DMS153 (cell line): ENCODE measurements at regions not wholly inside any gene's neighbourhood (a gene's known extent, or its start where the extent isn't known, plus 50 kb on each side); places are given as distances from the start of the nearest gene placed in this dataset.

Experiments used
- DNase-seq: peaks from one replicate; lab custom pipeline; 2025; lab: John Stamatoyannopoulos, UW

DNA sequence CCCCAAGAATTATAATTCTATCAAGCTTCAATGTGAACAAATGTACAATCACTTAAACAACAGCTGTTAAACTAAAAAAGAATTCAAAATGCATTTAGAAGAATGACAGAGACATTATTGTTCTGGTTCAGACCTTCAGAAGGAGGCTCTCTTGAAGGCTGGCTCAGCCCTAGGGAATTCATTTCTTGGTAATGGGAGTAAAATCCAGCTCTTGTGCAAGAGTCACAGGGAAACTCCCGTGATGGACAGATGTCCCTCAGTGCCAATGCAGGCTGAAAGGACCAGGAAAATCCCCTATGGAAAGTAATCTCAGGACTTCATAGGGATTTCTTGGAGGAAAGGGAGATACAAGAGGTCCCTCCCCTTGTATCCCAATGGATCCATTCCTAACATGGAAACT, 149.9 kb upstream of the STT3B start:
- DNase-seq, result no peak

DNA sequence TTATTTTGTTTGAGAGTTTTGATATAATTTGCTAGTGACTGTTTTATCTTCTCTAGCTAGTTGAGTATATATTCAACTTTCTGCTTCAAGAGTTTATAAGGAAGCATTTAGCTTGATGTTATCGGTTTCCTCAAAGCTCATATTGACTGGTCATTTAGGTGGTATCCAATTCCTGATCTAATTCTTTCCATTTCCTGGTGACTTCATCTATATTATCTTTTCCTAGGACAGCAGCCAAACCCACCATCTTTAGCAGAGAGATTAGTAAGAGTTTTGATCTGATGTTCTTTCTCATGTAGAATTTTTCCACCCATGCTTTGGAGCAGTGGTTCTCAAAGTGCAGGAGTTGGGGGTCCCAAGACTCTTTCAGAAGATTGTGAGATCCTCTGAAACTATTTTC, 148.6 kb upstream of the STT3B start:
- DNase-seq, result no peak

DNA sequence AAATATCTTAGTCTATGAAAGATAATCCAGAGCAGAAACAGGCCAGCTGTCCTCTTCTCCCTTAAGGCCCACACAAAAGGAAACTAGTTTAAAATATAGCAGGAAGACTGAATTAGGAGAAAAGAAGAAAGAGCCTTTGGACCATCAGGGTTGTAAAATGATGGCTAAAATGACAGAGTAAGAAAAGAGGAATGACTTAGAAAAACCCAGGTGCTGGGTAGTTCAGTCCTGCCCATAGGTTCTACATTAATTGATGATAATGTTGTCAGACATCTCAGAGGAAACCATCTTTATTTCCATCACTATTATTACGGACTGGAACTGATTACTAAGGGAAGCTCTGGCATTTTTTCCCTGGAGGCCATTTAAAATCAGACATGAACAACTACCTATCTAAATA, 142.8 kb upstream of the STT3B start:
- no peak for DNase-seq

DNA sequence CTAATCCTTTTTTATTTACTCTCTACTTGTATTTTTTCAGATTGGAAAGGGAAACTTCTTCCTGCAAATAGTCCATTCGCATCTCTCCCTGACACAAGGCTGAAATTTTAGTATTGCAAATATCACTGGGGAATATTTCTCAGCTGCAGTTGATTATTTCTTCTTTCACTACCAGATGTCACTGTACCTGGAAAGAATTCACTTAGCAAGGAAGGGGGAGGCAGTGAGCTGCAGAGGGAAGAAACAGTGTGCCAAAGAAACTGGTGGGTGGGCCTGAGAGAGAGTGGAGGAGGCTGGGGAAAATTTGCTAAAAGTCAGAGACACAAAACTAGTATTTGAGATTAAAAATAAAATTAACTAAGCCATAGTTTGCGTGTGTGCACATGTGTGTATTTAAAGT, 142.3 kb upstream of the STT3B start:
- DNase-seq, result no peak

DNA sequence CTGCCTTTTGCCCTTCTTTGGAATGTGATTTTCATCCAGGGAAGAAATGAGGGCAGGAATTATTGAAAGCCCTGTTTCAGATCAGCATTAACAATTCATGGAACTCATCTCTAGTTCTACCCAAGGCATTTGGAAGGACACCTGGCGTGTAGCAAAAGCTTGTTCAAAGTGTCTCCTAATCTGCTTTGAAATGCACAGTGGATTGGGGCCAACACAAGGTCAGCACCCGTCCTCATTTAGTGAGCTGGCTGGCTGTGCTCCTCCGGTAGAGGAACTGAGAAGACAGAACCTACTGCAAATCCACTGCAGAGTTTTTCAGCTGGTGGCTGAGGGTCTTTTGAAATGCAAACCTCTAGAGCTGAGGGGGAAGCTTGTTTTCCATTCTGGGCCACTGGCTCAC, 141.6 kb upstream of the STT3B start:
- no peak for DNase-seq

DNA sequence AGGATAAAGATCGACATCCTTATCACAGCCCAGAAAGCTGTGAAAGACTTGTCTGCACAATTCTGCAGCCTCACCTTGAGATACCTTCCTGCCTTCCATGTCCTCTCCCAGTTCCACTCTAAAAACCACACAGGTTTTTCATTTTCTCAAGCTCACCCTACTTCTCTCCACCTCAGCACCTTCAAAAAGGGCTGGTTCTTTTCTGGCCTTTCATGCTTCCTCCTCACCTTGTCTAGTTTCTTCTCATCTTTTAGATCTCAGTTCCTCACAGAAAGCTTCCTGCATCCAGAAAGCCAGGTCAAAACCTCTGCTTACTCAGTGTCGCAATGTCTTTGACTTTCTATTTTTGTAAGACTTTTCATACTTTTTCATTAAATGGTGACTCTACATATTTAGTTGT, 140.2 kb upstream of the STT3B start:
- DNase-seq, result no peak

DNA sequence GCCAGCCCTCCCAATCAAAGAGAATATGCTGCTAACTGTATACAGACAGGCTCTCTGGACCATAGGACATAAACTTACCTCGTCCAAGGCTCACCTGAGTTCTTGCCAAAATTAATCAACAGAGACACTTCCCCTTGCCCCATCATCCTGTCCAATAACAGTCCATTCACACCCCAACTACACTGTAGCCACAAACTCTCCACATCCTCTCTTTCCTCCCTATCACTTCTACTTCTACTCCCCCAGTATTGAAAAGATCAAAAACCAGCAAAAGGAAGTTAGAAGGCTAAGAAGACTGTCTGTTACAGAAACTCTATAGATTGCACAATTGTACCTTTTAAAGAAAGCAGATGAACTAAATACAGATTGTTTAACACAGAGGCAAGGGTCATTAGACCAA, 133.5 kb upstream of the STT3B start:
- DNase-seq, result no peak

DNA sequence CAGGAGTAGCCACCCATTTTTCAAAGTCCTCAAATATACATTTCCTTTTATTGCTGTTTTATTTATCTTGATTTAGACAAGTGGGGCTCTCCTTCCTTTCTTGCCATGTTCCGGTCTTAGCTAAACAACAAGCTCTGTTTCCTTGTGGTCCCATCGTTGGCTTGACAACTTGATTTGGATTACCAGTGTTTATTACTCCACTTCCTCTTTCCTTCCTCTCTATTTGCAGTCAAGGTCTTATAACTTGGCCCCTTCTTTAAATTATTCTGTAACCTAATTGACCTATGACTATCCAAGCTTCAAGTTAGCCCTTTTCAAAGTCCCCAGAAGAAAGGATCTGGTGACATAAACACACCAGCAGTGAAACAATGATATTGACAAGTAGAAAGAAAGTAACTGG, 130.6 kb upstream of the STT3B start:
- no peak for DNase-seq

DNA sequence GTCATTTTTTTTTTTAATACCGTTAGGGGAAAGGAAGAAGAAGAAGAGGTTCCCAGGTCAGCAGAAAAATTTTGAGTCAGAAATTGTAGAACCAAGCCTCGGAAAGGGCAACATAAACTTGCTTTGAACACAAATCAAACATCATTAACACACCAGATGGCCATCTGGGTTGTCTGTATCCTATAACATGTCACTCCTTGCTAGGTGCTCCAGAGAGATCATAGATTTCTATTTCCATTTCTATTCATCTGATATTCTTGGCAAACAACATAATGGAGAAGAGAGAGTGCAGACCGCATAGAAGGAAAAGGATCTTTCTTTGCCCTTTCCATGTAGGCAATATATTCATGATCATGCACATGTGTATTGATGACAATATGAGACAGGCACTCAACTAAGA, 129.5 kb upstream of the STT3B start:
- no peak for DNase-seq

DNA sequence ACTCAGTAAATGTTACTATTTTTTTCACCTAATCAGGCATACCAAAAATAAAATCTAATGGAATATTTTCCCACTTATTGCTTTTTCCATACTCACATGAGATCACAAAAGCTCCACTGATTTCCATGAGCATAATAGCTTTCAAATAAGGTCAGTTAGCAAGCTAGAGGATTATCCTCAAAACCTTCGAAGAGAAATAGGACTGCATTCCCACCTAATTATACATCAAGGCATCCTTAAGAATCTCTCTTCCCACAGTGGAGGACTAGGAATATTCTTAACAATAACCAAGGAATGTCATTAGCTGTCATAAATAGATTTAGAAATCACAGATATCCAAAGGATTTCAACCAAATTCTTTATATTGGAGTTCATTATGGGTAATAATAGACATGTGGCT, 127.9 kb upstream of the STT3B start:
- DNase-seq, result no peak

DNA sequence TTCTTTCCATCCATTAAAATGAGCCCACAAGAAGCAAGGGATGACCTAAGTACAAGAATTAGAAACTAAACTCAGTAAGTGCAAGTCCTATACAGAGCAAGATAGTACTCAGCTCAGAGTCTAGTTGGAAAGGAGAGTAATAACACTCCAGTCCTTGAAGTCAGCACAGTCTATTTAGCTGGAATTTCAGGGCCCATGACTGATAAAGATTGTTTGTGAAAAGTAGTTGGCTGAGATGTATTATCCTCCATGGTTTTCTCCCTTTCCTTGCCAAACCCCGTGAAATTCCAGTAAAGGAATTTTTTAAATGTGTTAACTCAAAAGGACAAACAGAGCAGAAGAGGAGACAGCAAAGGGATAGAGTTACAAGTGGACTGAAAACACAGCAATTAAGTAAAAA, 127.2 kb upstream of the STT3B start:
- DNase-seq, result no peak

DNA sequence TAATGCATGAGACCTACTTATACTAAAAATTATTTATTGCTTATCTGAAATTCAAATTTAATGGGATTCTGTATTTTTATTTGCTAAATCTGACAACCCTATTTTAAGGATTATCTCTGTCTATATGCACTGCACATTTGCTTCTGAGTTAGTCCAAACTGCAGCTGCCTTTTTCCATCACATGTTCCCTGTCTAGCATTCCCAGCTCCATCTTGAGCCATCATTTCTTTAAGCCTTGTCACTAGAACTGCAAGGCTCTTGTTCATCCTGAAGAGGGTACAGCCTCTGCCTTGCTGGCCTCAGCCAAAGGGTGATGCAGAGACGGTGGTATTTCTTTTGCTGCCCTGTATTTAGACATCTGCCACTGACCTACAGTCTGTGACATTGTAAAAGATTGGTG, 125.8 kb upstream of the STT3B start:
- no peak for DNase-seq

DNA sequence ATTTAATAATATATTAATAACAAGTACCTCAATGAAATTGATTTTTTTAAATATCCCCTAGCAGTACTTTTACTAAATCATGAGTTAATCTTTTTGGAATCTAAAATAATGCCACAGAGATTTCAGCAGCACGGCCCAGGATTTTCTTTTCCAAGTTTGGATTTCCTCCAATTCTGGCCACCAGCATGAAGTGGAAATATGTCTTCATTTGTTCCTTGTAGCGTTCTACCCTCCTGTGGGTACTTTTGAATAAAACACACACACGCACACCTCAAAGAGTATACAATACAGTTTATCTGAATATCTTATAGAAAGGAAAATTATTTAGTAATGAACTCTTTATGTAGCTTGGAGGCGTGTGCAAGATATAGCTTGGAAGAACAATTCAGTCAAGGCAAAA, 125.1 kb upstream of the STT3B start:
- DNase-seq, result no peak

DNA sequence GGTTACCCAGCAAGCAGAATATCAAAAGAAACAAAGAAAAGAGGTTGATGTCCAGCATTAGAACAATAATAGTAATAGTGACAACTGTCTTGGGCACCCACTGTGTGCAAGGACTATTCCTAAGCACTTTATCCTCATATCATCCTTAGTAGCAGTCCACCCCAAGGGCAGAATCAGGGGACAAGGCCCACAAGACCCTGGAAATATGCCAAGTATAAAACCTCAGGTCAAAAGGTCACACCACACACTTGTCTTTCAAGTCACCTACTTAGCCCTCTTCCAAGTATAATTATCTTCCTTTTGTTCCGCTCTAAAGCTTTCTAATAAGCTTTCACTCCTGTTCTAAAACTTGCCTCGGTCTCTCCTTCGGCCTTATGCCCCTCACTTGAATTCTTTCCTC, 124.0 kb upstream of the STT3B start:
- no peak for DNase-seq

DNA sequence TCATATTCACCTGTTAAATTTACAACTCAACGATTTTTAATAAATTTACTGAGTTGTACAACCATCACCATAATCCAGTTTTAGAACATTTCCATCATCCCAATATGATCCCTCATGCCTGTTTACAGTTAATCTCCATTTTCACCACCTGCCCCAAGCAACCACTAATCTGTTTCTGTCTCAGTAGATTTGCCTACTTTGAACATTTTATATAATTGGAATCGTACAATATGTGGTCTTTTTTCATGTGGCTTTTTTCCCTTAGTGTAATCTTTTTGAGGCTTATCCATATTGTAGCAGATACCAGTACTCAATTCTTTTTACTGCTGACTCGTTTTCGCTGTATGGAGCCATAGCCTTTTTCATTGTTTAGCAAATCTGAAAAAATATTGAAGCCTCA, 123.3 kb upstream of the STT3B start:
- no peak for DNase-seq

DNA sequence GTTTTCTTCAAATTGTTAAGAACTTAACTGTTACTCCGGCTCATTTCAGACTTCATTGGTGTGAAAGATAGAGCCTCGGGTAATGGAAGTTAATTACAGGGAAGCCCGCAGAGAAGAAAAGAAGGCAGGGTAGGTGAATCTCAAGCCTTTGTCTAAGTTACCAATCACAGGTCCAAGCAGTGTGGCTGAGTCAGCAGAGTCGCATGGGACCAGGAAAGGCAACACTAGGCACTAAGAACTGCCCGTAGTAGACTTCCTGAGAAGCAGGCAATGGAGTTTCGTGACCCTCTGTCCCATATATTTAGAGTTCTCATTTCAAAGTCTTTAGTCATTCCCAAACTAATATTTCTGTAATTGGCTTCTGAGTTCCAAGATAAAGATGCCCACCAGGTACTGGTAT, 122.9 kb upstream of the STT3B start:
- no peak for DNase-seq

DNA sequence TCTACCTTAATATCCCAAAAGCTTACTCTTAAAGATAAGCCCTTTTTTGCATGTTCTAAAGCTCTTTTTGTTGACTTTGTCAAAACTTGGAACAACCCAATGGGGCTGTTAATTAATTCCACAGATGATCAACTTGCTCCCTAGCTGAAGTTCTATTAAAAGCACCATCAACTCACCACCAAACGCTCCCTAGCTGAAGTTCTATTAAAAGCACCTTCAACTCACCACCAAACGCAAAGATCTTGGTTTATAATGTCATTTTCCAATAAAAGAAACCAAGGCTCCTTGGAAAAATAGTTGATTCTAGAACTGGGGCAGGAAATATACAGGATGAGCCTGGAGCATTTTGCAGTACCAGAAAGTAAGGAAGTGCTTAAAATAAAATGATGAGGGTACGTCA, 122.3 kb upstream of the STT3B start:
- no peak for DNase-seq

DNA sequence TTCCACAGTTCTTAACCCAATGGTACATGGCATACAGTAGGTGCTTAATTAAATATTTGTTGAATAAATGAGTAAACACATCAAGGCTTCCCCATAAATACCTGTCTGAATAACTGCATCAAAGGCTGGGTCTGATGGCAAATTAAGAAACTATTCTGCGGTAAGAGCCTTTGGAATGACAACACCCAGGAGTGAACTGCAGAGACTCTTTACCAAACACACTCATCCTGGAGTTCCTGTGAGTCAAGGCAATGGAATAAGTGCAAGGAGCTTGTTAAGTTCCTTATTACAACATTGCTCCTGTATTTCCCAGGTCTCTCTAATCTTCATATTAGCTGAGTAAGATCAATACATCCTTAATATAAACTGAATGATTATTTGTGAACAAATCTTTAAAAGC, 119.9 kb upstream of the STT3B start:
- DNase-seq, result no peak

DNA sequence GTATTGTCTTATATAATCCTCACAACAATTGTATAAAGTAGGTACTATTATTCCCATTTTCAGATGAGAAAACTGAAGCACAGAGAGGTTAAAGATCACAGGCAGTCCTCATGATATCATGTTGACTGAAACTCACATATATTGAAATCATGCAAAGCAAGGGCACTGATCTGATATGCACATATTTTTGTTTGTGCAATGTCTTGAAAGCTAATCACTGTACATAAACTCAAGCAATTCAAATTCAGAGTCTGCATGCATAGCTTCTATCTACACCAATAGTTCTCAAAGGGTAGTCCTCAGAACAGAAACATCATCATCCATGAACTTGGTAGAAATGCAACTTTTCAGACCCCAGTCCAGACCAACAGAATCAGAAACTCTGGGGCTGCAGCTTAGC, 119.2 kb upstream of the STT3B start:
- DNase-seq, result no peak

DNA sequence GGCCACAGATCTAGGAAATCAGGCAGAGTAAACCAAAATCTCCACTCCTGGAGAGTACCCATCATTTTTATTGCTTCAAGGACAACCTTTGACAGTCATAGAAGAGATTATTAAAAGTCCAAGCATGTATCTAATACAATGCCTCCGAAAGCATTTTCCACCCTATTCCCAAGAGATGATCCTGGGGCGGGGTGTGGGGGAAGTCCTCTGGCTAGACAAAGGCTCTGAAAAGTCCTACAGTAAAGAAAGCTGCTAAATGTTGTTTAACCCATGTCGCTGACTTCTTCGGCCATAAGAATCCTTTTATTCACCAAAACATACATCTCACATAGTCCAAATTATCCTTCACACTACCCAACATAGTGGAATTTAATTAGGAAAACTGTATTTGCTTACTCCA, 115.7 kb upstream of the STT3B start:
- DNase-seq, result no peak

DNA sequence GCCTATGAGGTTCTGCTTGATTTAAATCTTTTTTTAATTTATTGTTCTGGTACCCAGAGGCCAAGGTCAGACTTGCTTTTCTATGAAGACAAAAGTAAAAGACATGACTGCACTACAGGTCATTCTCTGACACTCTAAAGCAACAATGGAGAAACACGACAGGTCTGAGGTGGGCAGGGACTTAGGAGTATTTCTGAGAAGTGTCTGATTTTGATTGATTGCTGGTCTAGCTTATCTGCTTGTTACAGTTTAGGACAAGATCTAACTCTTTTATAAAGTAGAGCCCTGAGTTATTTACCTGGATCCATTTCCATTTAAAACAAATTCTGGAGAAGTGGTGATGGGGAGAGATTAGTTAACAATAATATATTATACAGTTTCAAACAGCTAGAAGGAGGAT, 115.2 kb upstream of the STT3B start:
- no peak for DNase-seq

DNA sequence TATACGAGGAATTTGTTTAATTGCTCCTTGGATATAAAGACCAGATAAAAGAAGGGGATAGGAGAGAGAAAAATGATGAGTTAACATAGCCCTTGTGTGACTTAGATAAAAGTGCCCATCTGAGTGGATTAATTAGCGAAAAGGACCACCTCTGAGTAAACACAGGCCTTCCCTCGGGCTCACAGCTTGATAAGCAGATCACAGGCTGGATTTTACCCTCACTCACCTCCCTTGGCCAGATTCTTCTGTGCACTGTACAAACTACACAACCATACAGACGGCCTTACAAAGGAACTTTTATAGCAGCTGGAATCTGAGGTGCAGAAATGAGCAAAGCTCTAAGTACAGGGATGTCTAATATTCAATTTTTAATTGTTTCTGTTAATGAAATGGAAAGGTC, 112.4 kb upstream of the STT3B start:
- DNase-seq, result no peak

DNA sequence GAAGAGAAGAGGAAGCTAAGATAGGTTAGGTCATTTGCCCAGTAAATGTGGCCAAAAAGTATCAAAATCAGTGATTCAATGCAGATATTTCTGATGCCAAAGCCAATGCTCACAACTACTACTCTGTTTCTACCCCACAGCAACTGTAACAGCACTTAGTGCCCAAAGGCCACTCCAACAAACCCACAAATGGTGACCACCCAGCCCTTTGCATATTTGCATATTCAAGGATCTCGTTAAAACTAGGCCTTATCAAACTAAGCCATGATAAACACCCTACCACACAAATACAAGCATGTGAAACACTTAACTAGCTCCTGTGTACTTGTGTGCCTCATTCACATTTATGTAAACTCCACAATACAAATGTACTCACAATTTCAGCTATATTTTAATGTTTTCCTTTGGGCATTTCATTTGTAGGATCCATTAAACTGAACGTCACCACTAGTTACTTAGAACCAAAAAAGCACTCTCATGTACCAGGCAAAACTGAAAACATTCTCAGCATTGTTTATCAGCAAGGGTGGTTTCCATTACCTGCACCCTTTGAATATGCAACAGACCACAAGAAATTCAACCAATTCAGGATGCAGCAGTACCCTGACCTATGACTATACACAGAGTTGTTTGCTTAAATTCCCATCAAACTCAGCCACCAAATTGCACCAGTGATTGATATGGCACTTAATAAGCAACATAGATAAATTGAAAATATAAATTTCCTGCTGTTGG, 111.2 kb upstream of the STT3B start:
- no peak for DNase-seq

DNA sequence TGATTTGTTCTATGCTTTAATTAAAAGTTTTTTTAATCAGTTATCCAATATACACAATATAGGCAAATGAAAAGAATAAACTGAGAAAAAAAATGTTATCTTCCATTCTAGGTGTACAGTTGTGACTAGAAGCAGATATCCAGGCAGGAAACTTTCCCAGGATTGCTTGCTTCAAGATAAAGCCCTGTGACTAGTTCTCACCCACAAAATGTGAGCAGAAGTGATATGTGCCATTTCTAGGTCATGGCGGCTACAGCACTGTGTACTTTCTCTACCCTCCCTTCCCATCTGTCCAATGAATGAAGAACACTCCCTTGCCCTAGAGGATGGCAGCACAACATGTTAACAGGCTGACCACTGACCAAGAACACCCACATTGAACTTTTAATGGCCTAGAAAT, 110.5 kb upstream of the STT3B start:
- no peak for DNase-seq

DNA sequence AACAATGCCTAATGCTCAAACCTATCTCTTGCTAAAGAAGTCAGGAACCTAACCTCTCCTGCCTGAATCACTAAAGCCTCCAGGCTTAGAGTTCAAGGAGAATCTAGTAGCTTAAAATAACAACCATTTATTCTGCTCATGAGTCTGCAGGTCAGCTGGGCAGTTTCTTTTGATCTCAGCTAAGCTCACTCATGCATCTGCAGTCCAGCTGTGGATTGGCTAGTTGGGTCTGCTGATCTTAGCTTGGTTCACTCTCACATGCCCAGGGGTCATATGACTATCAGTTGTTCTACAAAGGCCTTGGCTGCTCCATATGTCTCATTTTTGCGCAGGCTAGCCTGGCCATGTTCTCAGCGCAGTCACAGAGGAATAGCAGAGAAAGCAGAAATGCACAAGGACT, 109.2 kb upstream of the STT3B start:
- DNase-seq, result no peak
